ENCODE measurements at regions not wholly inside any gene's neighbourhood (a gene's known extent, or its start where the extent isn't known, plus 50 kb on each side); places are given as distances from the start of the nearest gene placed in this dataset.
A peak's percentile ranks its signal among the peaks of the same experiment; 100 is the strongest.
"Not testable (repeated sequence)": the region's sequence is repeated elsewhere in the genome, so short reads cannot be mapped to it uniquely, and the experiment has no call there.

- DNase-seq, result not testable (repeated sequence)
Measured at GRCh38 chr17:16840219-16840618, 131.7 kb downstream of the TNFRSF13B start.

DNA sequence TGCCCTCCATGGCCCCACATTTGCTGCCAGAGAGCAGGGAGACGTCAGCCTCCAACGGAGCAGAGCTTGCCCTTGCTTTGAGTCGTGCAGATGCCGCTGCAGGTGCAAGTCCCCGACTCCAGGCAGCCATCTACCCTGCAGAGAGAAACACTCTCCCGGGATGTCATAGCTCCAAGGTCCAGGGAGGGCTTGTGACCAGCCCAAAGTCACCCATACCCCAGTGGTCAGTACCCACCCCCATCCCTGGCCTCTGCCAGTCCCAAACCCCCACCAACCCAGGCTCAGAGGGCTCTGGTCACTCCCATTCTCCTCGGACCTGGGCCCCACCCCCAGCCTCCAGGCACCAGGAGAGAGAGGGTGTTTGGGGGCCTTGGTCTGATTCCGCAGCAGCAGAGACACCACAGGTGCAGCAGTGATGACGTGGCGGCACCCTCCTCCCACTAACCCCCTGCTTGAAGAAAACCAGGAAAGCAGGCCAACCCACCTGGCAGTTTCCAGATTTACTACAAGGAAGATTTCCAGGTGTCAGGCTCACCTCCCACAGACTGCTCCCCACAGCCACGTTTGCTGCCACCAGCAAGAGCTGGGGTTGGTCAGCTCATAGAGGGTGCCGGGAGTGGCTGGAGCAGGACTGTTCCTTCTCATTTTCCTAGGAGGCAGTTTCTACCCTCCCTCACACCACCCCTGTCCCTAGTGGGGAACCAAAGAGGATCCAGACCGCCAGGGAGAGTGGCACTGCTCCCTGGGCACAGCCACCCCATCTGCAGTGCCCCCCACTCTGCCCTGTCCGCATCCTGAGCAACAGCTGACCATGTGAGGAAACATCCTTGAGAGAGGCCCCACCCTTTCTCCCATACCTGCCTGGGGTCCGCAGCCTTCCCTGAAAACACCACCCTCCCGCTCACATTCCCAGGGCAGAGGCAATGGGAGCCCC lies 132.4 kb downstream of the TNFRSF13B start:
- not testable (repeated sequence) for DNase-seq

GRCh38 chr17:16838795-16839194 lies 133.1 kb downstream of the TNFRSF13B start:
- DNase-seq, result not testable (repeated sequence)

- DNase-seq, result not testable (repeated sequence)
Measured at GRCh38 chr17:16838287-16838686, 133.6 kb downstream of the TNFRSF13B start.

- not testable (repeated sequence) for DNase-seq
Measured at GRCh38 chr17:16837468-16838266, 134.3 kb downstream of the TNFRSF13B start.

- DNase-seq, result peak; percentile 12
Measured at GRCh38 chr17:16836315-16836915, 135.5 kb downstream of the TNFRSF13B start.

DNA sequence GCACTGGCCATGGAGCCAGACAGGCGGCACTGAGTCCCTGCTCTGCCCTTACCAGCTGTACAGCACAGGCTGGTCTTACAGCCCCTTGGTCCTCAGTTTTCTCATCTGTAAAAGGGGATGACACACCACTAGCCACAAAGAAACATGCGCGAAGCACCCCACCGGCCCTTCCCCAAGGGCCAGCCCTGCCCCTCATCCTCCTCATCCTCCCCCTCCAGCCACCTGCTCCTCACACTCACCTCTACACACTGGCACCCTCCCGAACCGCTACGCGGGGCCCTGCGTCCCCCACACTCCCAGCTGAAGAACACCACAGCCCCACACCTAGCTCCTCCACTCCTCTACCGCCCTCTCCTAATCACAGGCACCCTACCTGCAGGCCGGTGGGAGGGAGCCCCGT lies 138.4 kb downstream of the TNFRSF13B start:
- DNase-seq, result not testable (repeated sequence)

GRCh38 chr17:16832853-16833252 lies 139.1 kb downstream of the TNFRSF13B start:
- DNase-seq, result not testable (repeated sequence)

DNA sequence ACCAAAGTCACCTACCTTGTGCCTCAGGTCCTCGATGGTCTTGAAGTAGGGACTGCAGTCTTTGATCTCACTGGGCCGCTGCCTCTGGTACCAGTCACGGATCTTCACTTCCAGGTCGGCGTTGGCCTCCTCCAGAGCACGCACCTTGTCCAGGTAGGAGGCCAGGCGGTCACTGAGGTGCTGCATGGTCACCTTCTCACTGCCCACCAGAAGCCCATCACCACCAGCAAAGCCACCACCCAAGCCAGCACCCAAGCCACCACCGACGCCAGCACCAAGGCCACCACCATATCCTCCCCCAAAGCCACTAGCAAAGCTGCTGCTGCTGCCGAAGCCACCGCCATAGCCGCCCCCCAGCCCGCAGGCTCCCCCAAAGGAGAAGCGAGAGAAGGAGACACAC lies 139.7 kb downstream of the TNFRSF13B start:
- not testable (repeated sequence) for DNase-seq

- not testable (repeated sequence) for DNase-seq
Measured at GRCh38 chr17:16830770-16831169, 140.7 kb downstream of the CCDC144A start.

GRCh38 chr17:16830219-16830618 lies 140.2 kb downstream of the CCDC144A start:
- not testable (repeated sequence) for DNase-seq
